ENCODE measurements at regions not wholly inside any gene's neighbourhood (a gene's known extent, or its start where the extent isn't known, plus 50 kb on each side); places are given as distances from the start of the nearest gene placed in this dataset.

- Histone ChIP-seq H3K9me3 (ENCODE audit: insufficient read depth, low read depth) (no peaks in the 10 kb centered on the region), H3K27me3 (ENCODE audit: insufficient read depth, low read depth) (peaks cover 4% of the 10 kb centered on the region; the same call in 1 of the 2 replicates), H2AFZ (no peak overlapping the region), H4K20me1 (ENCODE audit: insufficient read depth) (no peaks in the 10 kb centered on the region), H3K36me3 (ENCODE audit: low read depth) (no peaks in the 10 kb centered on the region), H3K4me2 (no peak overlapping the region), H3F3A (ENCODE audit: insufficient read depth, low read depth) (no peaks in the 10 kb centered on the region), H3K27ac (no peak overlapping the region), H3K9me2 (ENCODE audit: insufficient read depth) (no peaks in the 10 kb centered on the region), H3K4me1 (replicated peaks; ENCODE audit: insufficient read depth) (peaks cover 12% of the 10 kb centered on the region; the same call in 1 of the 2 replicates), H3K4me3 (no peak overlapping the region), H3K79me2 (ENCODE audit: low read depth) (no peaks in the 10 kb centered on the region)
- no TSS peak for BruUV-seq (replicated peaks)
- intact Hi-C loops (cut with micrococcal nuclease; ENCODE audit: unreplicated experiment), result no loop called here
- POLR2A ChIA-PET (ENCODE audit: unreplicated experiment), result no interaction called here
- DNase-seq, result no peak
- TF ChIP-seq EZH2 (IDR thresholded peaks at IDR 0.05; ENCODE audit: low read depth) (no peak), CTCF (conservative IDR thresholded peaks at IDR 0.05) (no peak)
- CTCF ChIA-PET, result no interaction called here
Observed at GRCh38 chr16:22973522-22973921, 159.6 kb downstream of the HS3ST2 start.

GRCh38 chr16:22971346-22971924 lies 157.5 kb downstream of the HS3ST2 start:
- H3F3A ChIP-seq (ENCODE audit: insufficient read depth, low read depth), result no peaks in the 10 kb centered on the region
- no peak for DNase-seq
- H3K27ac ChIP-seq, result no peak overlapping the region
- TF ChIP-seq EZH2 (IDR thresholded peaks at IDR 0.05; ENCODE audit: low read depth) (no peak), CTCF (conservative IDR thresholded peaks at IDR 0.05) (no peak)
- POLR2A ChIA-PET (ENCODE audit: unreplicated experiment), result no interaction called here
- H3K4me2 ChIP-seq, result no peak overlapping the region
- H3K36me3 ChIP-seq (ENCODE audit: low read depth), result no peaks in the 10 kb centered on the region
- H3K27me3 ChIP-seq (ENCODE audit: insufficient read depth, low read depth), result peaks cover 6% of the 10 kb centered on the region; the same call in 1 of the 2 replicates
- no peak overlapping the region for H2AFZ ChIP-seq
- CTCF ChIA-PET, result no interaction called here
- no peak overlapping the region for H3K4me3 ChIP-seq
- BruUV-seq (replicated peaks), result no TSS peak
- intact Hi-C loops (cut with micrococcal nuclease; ENCODE audit: unreplicated experiment), result no loop called here
- H3K4me1 ChIP-seq (replicated peaks; ENCODE audit: insufficient read depth), result peaks cover 12% of the 10 kb centered on the region; the same call in 1 of the 2 replicates
- H3K9me3 ChIP-seq (ENCODE audit: insufficient read depth, low read depth), result no peaks in the 10 kb centered on the region
- no peaks in the 10 kb centered on the region for H4K20me1 ChIP-seq (ENCODE audit: insufficient read depth)
- H3K79me2 ChIP-seq (ENCODE audit: low read depth), result no peaks in the 10 kb centered on the region
- no peaks in the 10 kb centered on the region for H3K9me2 ChIP-seq (ENCODE audit: insufficient read depth)

- BruUV-seq (replicated peaks), result no TSS peak
- Histone ChIP-seq H3F3A (ENCODE audit: insufficient read depth, low read depth) (no peaks in the 10 kb centered on the region), H3K4me2 (no peak overlapping the region), H3K4me1 (replicated peaks; ENCODE audit: insufficient read depth) (peaks cover 12% of the 10 kb centered on the region; the same call in 1 of the 2 replicates), H3K4me3 (no peak overlapping the region), H2AFZ (no peak overlapping the region), H3K36me3 (ENCODE audit: low read depth) (no peaks in the 10 kb centered on the region), H3K27ac (no peak overlapping the region), H3K79me2 (ENCODE audit: low read depth) (no peaks in the 10 kb centered on the region), H3K27me3 (ENCODE audit: insufficient read depth, low read depth) (peaks cover 12% of the 10 kb centered on the region; the same call in 1 of the 2 replicates), H3K9me2 (ENCODE audit: insufficient read depth) (no peaks in the 10 kb centered on the region), H3K9me3 (ENCODE audit: insufficient read depth, low read depth) (no peaks in the 10 kb centered on the region), H4K20me1 (ENCODE audit: insufficient read depth) (no peaks in the 10 kb centered on the region)
- CTCF ChIA-PET, result no interaction called here
- no peak for TF ChIP-seq CTCF (conservative IDR thresholded peaks at IDR 0.05)
- TF ChIP-seq EZH2 (IDR thresholded peaks at IDR 0.05; ENCODE audit: low read depth), result no peak
- intact Hi-C loops (cut with micrococcal nuclease; ENCODE audit: unreplicated experiment), result no loop called here
- POLR2A ChIA-PET (ENCODE audit: unreplicated experiment), result no interaction called here
- no peak for DNase-seq
Observed at GRCh38 chr16:22970209-22970865, 156.4 kb downstream of the HS3ST2 start.
